GM12891 (cell line): ENCODE measurements at regions not wholly inside any gene's neighbourhood (a gene's known extent, or its start where the extent isn't known, plus 50 kb on each side); places are given as distances from the start of the nearest gene placed in this dataset.

Experiments used
- POLR2A ChIP-seq: IDR thresholded peaks from 2 replicates; pipeline ENCODE4 v1.6.1; 2011; ENCODE audit warnings: low read depth, low read length, control low read depth
- POLR2AphosphoS5 ChIP-seq: IDR thresholded peaks from 2 replicates; pipeline ENCODE4 v1.6.1; 2011; ENCODE audit warnings: low read depth, low read length, control low read depth
- SPI1 ChIP-seq: IDR thresholded peaks from 2 replicates; pipeline ENCODE4 v1.6.1; 2011; ENCODE audit warnings: low read depth, low read length, control low read depth
- TAF1 ChIP-seq: IDR thresholded peaks from 2 replicates; pipeline ENCODE4 v1.6.1; 2011; ENCODE audit warnings: low read depth, low read length, control low read depth

- TF ChIP-seq POLR2A = no peak
- no peak for TF ChIP-seq POLR2AphosphoS5
- TF ChIP-seq TAF1 = no peak
- no peak for TF ChIP-seq SPI1
These were observed 163.5 kb upstream of the SOX11 start for GRCh38 chr2:5528706-5529105.
